CD4-positive, alpha-beta T cell (primary cell): ENCODE measurements at regions not wholly inside any gene's neighbourhood (a gene's known extent, or its start where the extent isn't known, plus 50 kb on each side); places are given as distances from the start of the nearest gene placed in this dataset.

Source experiments
- ATAC-seq: fragments of 200-7000 bp; cut with Tn5 transposase; one replicate; pipeline ENCODE4 v1.10.0; 2022; ENCODE audit warnings: mild to moderate bottlenecking; ENCODE audit not compliant: poor library complexity
- CTCF ChIA-PET: fragments of 350-600 bp; sonication (Branson Sonifier 250); formaldehyde crosslinking; loops from one replicate; lab custom pipeline; 2021; ENCODE audit warnings: antibody characterized with exemption, inconsistent platforms; lab: Charles Lee
- POLR2A ChIA-PET: fragments of 350-600 bp; sonication (Branson Sonifier 250); formaldehyde crosslinking; loops from one replicate; lab custom pipeline; 2021; ENCODE audit warnings: antibody characterized with exemption, inconsistent platforms; lab: Charles Lee
- DNase-seq, 14 experiments: peaks; one replicate each; pipeline ENCODE4 v3.0.0-alpha.2; 2013 to 2020; ENCODE audit warnings: mixed read lengths in 2 of 14
- H3K27ac ChIP-seq, 2 donors: one replicate each; pipeline versions ENCODE4 v1.5.1 to v1.7.0; 2013; ENCODE audit warnings: low read length in 2 of 2, low read depth in 1 of 2, mild to moderate bottlenecking in 1 of 2
- H3K27me3 ChIP-seq, 2 experiments: 1 replicate in 1 of 2; 2 replicates in 1 of 2; pipeline versions ENCODE4 v1.6.1 to v1.7.0; 2013; ENCODE audit warnings: low read length in 2 of 2, control low read depth in 1 of 2, mild to moderate bottlenecking in 1 of 2, moderate library complexity in 1 of 2; ENCODE audit not compliant: insufficient read depth in 2 of 2, control insufficient read depth in 1 of 2
- H3K36me3 ChIP-seq: one replicate; pipeline ENCODE4 v1.6.1; 2013; ENCODE audit warnings: low read length, control low read depth; ENCODE audit not compliant: insufficient read depth
- H3K4me1 ChIP-seq: one replicate; pipeline ENCODE4 v1.6.1; 2013; ENCODE audit warnings: low read length, control low read depth; ENCODE audit not compliant: insufficient read depth
- H3K4me3 ChIP-seq: one replicate; pipeline ENCODE4 v1.5.1; 2013; ENCODE audit warnings: mild to moderate bottlenecking, low read length, moderate library complexity
- H3K9me3 ChIP-seq, 2 experiments: 1 replicate in 1 of 2; 2 replicates in 1 of 2; pipeline versions ENCODE4 v1.6.1 to v1.7.0; 2013; ENCODE audit warnings: low read length in 2 of 2, mild to moderate bottlenecking in 2 of 2, control low read depth in 1 of 2, moderate library complexity in 1 of 2; ENCODE audit not compliant: control insufficient read depth in 1 of 2, insufficient read depth in 1 of 2
- H3K27ac Mint-ChIP-seq: one replicate; pipeline ENCODE4 v1.8.0; 2020; ENCODE audit warnings: mixed read lengths
- H3K27me3 Mint-ChIP-seq: one replicate; pipeline ENCODE4 v1.8.0; 2021; ENCODE audit warnings: mixed read lengths
- H3K36me3 Mint-ChIP-seq: one replicate; pipeline ENCODE4 v1.8.0; 2021; ENCODE audit warnings: low read depth, mixed read lengths
- H3K4me1 Mint-ChIP-seq: one replicate; pipeline ENCODE4 v1.8.0; 2021; ENCODE audit warnings: low read depth, mixed read lengths
- H3K4me3 Mint-ChIP-seq: one replicate; pipeline ENCODE4 v1.8.0; 2020; ENCODE audit warnings: mild to moderate bottlenecking, mixed read lengths
- H3K9me3 Mint-ChIP-seq: one replicate; pipeline ENCODE4 v1.8.0; 2020; ENCODE audit warnings: mixed read lengths
- intact Hi-C, 2 experiments: fragments of 100-400 bp; cut with DNase I in 1 of 2; cut with micrococcal nuclease in 1 of 2; formaldehyde crosslinking; loops; one replicate each; pipeline versions ENCODE4 v1.15.1 to v1.9.0; 2023 to 2025; cut with DNase I, micrococcal nuclease
- TF ChIP-seq, protein P1 (sequence below): fragments of 200-600 bp; IDR thresholded peaks from one replicate; pipeline ENCODE4 v1.8.0; 2022; ENCODE audit warnings: antibody characterized with exemption, mild to moderate bottlenecking

DNA sequence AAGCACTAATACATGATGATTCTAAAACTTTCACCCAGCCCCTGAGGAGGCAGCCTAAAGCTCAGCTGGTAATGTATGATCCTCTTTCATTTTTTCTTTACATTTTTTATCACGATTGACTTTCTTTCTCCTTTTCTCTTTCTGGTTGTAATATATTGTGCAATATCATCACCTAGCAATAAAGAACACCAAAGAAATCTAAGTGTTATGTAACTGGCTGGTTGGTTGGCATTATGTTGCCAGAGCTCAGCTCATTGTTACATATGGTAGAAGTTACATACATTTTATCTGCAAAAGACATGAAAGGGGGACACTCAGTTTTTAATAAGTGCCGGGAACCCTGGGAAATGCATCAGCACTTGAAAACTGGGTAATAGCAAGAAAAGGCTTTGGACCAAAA, 432.1 kb upstream of the DDI1 start:
- H3K9me3 Mint-ChIP-seq: no peaks in the 10 kb centered on the region
- H3K27me3 ChIP-seq: no peaks in the 10 kb centered on the region
- no peak for DNase-seq
- TF ChIP-seq, protein P1, sequence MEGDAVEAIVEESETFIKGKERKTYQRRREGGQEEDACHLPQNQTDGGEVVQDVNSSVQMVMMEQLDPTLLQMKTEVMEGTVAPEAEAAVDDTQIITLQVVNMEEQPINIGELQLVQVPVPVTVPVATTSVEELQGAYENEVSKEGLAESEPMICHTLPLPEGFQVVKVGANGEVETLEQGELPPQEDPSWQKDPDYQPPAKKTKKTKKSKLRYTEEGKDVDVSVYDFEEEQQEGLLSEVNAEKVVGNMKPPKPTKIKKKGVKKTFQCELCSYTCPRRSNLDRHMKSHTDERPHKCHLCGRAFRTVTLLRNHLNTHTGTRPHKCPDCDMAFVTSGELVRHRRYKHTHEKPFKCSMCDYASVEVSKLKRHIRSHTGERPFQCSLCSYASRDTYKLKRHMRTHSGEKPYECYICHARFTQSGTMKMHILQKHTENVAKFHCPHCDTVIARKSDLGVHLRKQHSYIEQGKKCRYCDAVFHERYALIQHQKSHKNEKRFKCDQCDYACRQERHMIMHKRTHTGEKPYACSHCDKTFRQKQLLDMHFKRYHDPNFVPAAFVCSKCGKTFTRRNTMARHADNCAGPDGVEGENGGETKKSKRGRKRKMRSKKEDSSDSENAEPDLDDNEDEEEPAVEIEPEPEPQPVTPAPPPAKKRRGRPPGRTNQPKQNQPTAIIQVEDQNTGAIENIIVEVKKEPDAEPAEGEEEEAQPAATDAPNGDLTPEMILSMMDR: no peak
- H3K27ac Mint-ChIP-seq: no peak overlapping the region
- peaks cover 11% of the 10 kb centered on the region for H3K27me3 Mint-ChIP-seq
- ChIA-PET POLR2A (no interaction called here), CTCF (no interaction called here)
- H3K4me1 ChIP-seq: no peaks in the 10 kb centered on the region
- H3K9me3 ChIP-seq: no peaks in the 10 kb centered on the region
- H3K36me3 ChIP-seq: no peaks in the 10 kb centered on the region
- no peaks in the 10 kb centered on the region for H3K4me1 Mint-ChIP-seq
- no peak overlapping the region for H3K27ac ChIP-seq
- H3K4me3 Mint-ChIP-seq: no peak overlapping the region
- ATAC-seq: no peak
- intact Hi-C loops: loop anchor here (5.0 to 10.0 kb wide), 3 partner anchors 277 to 570 kb away; no protein-coding TSS in a partner anchor
- no peak overlapping the region for H3K4me3 ChIP-seq
- H3K36me3 Mint-ChIP-seq: no peaks in the 10 kb centered on the region

DNA sequence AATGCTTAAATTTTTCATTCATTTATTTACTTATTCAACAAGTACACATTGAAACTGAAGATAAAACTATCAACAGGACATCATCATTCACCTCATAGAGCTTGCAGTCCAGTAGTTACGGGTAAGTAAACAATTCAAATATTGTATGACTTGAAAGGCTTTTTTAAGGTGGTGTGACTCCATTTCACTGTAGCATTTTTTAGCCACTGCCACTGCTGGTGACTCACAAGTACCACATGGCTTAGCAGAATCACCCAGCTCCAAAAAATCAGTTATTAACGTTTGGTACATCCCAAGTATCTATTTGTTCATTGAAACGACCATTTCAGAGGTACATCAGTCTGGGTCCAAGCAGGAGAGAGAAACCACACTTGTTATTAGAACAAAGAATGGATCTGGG, 427.9 kb upstream of the DDI1 start:
- no peak for DNase-seq
- Histone ChIP-seq H3K4me3 (no peak overlapping the region), H3K27me3 (no peaks in the 10 kb centered on the region), H3K27ac (no peak overlapping the region), H3K4me1 (no peaks in the 10 kb centered on the region), H3K36me3 (no peaks in the 10 kb centered on the region), H3K9me3 (no peaks in the 10 kb centered on the region)
- intact Hi-C loops: loop anchor here in 1 of 2 experiments (10.0 kb wide), 1 partner anchor 574 kb away; no protein-coding TSS in a partner anchor
- TF ChIP-seq, protein P1: no peak
- ChIA-PET CTCF (interaction anchor here (0.9 kb wide), 1 partner anchor 21 kb away, joined by 3 read pairs; no protein-coding TSS in a partner anchor), POLR2A (no interaction called here)
- Mint-ChIP-seq H3K36me3 (no peaks in the 10 kb centered on the region), H3K4me1 (no peaks in the 10 kb centered on the region), H3K9me3 (no peaks in the 10 kb centered on the region), H3K4me3 (no peak overlapping the region), H3K27ac (no peak overlapping the region), H3K27me3 (peaks cover 5% of the 10 kb centered on the region)
- no peak for ATAC-seq

DNA sequence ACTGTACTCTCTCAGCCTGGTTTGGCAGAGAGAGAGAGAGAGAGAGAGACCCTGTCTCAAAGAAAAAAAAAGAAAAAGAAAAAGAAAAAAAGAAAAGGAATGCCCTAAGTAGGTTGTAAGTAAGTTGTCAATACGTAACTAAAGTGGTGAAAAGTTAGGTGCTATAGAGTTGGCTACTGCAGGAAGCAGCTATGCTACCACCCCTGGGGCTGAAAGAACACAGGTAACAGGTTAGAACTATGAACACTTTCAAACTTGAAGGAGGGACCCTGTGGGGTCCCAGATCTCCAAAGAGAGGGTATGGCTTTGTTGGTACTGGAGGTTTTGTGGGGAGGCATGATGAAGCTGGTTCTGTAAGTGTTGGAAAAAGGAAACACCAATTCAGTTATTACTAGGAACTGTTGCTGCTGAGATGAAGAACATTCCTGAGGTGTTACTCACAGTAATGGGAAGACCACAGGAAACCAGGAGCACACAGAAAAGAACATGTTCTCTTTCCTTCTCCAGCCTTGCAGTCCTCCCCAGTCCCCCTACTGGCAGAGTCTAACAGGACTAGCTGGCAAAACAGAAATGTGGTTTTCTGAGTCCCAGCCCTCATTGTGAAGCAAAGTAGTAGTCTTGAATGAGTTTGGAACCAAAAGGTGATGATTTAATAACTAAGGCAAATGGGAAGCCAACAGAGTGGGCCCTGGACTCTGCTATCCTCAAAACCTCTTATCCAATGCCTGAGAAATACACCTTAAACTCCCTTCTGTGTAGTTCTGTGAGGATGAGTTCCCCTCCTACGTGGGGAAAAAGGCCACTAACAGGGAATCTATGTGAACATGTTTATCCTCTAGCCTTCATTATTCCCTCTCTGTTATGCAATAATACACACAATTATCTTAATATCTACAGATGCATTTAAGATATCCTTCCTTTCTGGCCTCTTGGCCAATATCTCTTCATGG, 427.0 kb upstream of the DDI1 start:
- Mint-ChIP-seq H3K9me3 (no peaks in the 10 kb centered on the region), H3K27ac (no peak overlapping the region), H3K36me3 (no peaks in the 10 kb centered on the region), H3K4me3 (no peak overlapping the region), H3K27me3 (peaks cover 5% of the 10 kb centered on the region), H3K4me1 (no peaks in the 10 kb centered on the region)
- DNase-seq: no peak
- H3K27ac ChIP-seq: no peak overlapping the region
- no peaks in the 10 kb centered on the region for H3K9me3 ChIP-seq
- no peak for ATAC-seq
- CTCF ChIA-PET: interaction anchor here (0.9 kb wide), 1 partner anchor 22 kb away, joined by 3 read pairs; no protein-coding TSS in a partner anchor
- no peaks in the 10 kb centered on the region for H3K36me3 ChIP-seq
- intact Hi-C loops: loop anchor here in 1 of 2 experiments (10.0 kb wide), 1 partner anchor 575 kb away; no protein-coding TSS in a partner anchor
- H3K27me3 ChIP-seq: no peaks in the 10 kb centered on the region
- POLR2A ChIA-PET: no interaction called here
- no peak overlapping the region for H3K4me3 ChIP-seq
- H3K4me1 ChIP-seq: no peaks in the 10 kb centered on the region
- TF ChIP-seq, protein P1: no peak
